WTC11 (cell line): ENCODE measurements at regions not wholly inside any gene's neighbourhood (a gene's known extent, or its start where the extent isn't known, plus 50 kb on each side); places are given as distances from the start of the nearest gene placed in this dataset.

Experiments used
- ATAC-seq: fragments of 200-7000 bp; cut with Tn5 transposase; 2 replicates; pipeline ENCODE4 v1.10.0; 2021; ENCODE audit warnings: mild to moderate bottlenecking, moderate library complexity
- CTCF ChIA-PET: fragments of 300-600 bp; sonication (Branson Sonifier 250); formaldehyde crosslinking; loops from one replicate; lab custom pipeline; 2021; ENCODE audit warnings: antibody characterized with exemption; lab: Charles Lee
- POLR2A ChIA-PET: fragments of 350-600 bp; sonication (Branson Sonifier 250); formaldehyde crosslinking; loops from one replicate; lab custom pipeline; 2021; ENCODE audit warnings: antibody characterized with exemption; lab: Charles Lee
- DNase-seq: peaks from one replicate; pipeline ENCODE4 v3.0.0; 2021; ENCODE audit warnings: low spot score
- H3K27ac Mint-ChIP-seq: 2 replicates; pipeline ENCODE4 v1.8.0; 2021; ENCODE audit warnings: mixed read lengths
- H3K27me3 Mint-ChIP-seq: 2 replicates; pipeline ENCODE4 v1.8.0; 2021; ENCODE audit warnings: low read depth, mild to moderate bottlenecking, moderate library complexity, mixed read lengths
- H3K36me3 Mint-ChIP-seq: 2 replicates; pipeline ENCODE4 v1.8.0; 2021; ENCODE audit warnings: mixed read lengths
- H3K4me1 Mint-ChIP-seq: 2 replicates; pipeline ENCODE4 v1.8.0; 2022; ENCODE audit warnings: mixed read lengths
- H3K4me3 Mint-ChIP-seq: 2 replicates; pipeline ENCODE4 v1.8.0; 2021; ENCODE audit warnings: mild to moderate bottlenecking, moderate library complexity, mixed read lengths
- H3K9me3 Mint-ChIP-seq: 2 replicates; pipeline ENCODE4 v1.8.0; 2021; ENCODE audit warnings: mixed read lengths
- AR ChIP-seq: fragments of 250-450 bp; sonication (Bioruptor Pico); IDR thresholded peaks from 2 replicates; pipeline ENCODE4 v1.9.0; 2021; ENCODE audit warnings: mild to moderate bottlenecking
- ATF3 ChIP-seq: sonication (generic); formaldehyde crosslinking; conservative IDR thresholded peaks from 2 replicates; pipeline ENCODE4 v1.8.1; 2022; ENCODE audit warnings: mild to moderate bottlenecking, missing genetic modification reagents
- CTCF ChIP-seq: fragments of 200-600 bp; IDR thresholded peaks from 2 replicates; pipeline ENCODE4 v1.8.0; 2022; ENCODE audit warnings: antibody characterized with exemption
- ERG ChIP-seq: fragments of 250-450 bp; sonication (Bioruptor Pico); IDR thresholded peaks from 2 replicates; pipeline ENCODE4 v1.8.0; 2021; ENCODE audit warnings: mild to moderate bottlenecking
- ESRRA ChIP-seq: sonication (generic); formaldehyde crosslinking; IDR thresholded peaks from 2 replicates; pipeline ENCODE4 v1.8.1; 2022; ENCODE audit warnings: mild to moderate bottlenecking, missing genetic modification reagents, borderline replicate concordance
- ETV6 ChIP-seq: sonication (generic); formaldehyde crosslinking; IDR thresholded peaks from 2 replicates; pipeline ENCODE4 v1.8.1; 2022; ENCODE audit warnings: mild to moderate bottlenecking, missing genetic modification reagents
- FOXJ3 ChIP-seq: sonication (generic); formaldehyde crosslinking; IDR thresholded peaks from 2 replicates; pipeline ENCODE4 v1.9.0; 2021; ENCODE audit warnings: missing genetic modification reagents, mild to moderate bottlenecking, borderline replicate concordance
- FOXP4 ChIP-seq: sonication (generic); formaldehyde crosslinking; IDR thresholded peaks from 2 replicates; pipeline ENCODE4 v1.8.0; 2022; ENCODE audit warnings: mild to moderate bottlenecking, missing genetic modification reagents
- GRHL2 ChIP-seq: fragments of 250-450 bp; sonication (Bioruptor Pico); IDR thresholded peaks from 2 replicates; pipeline ENCODE4 v1.8.0; 2022; ENCODE audit warnings: mild to moderate bottlenecking, moderate library complexity; ENCODE audit not compliant: insufficient replicate concordance, severe bottlenecking
- HMGA2 ChIP-seq: fragments of 250-450 bp; sonication (Bioruptor Pico); IDR thresholded peaks from 2 replicates; pipeline ENCODE4 v1.4.0; 2021; ENCODE audit warnings: mild to moderate bottlenecking, moderate library complexity
- IRF1 ChIP-seq: sonication (generic); formaldehyde crosslinking; IDR thresholded peaks from 2 replicates; pipeline ENCODE4 v1.8.0; 2023; ENCODE audit warnings: missing genetic modification reagents
- NFE2L1 ChIP-seq: sonication (generic); formaldehyde crosslinking; IDR thresholded peaks from 2 replicates; pipeline ENCODE4 v1.8.1; 2023; ENCODE audit warnings: missing genetic modification reagents
- NR3C1 ChIP-seq: sonication (generic); formaldehyde crosslinking; conservative IDR thresholded peaks from 2 replicates; pipeline ENCODE4 v1.8.1; 2023; ENCODE audit warnings: low read depth, mild to moderate bottlenecking, missing genetic modification reagents
- RELA ChIP-seq: sonication (generic); formaldehyde crosslinking; IDR thresholded peaks from 2 replicates; pipeline ENCODE4 v1.8.1; 2022; ENCODE audit warnings: missing genetic modification reagents, mild to moderate bottlenecking, borderline replicate concordance
- RORB ChIP-seq: fragments of 250-450 bp; sonication (Bioruptor Pico); IDR thresholded peaks from 2 replicates; pipeline ENCODE4 v1.9.0; 2021; ENCODE audit warnings: mild to moderate bottlenecking
- SOX15 ChIP-seq: fragments of 250-450 bp; sonication (Bioruptor Pico); IDR thresholded peaks from 2 replicates; pipeline ENCODE4 v1.9.0; 2021; ENCODE audit warnings: mild to moderate bottlenecking
- ZNF232 ChIP-seq: sonication (generic); formaldehyde crosslinking; IDR thresholded peaks from 2 replicates; pipeline ENCODE4 v1.8.0; 2022; ENCODE audit warnings: mild to moderate bottlenecking, missing genetic modification reagents
- ZNF317 ChIP-seq: sonication (generic); formaldehyde crosslinking; IDR thresholded peaks from 2 replicates; pipeline ENCODE4 v1.8.1; 2023; ENCODE audit warnings: low read depth, mild to moderate bottlenecking, moderate library complexity, missing genetic modification reagents, borderline replicate concordance
- ZNF425 ChIP-seq: fragments of 250-450 bp; sonication (Bioruptor Pico); conservative IDR thresholded peaks from 2 replicates; pipeline ENCODE4 v1.9.0; 2021; ENCODE audit warnings: mild to moderate bottlenecking
- ZNF671 ChIP-seq: fragments of 250-450 bp; sonication (Bioruptor Pico); IDR thresholded peaks from 2 replicates; pipeline ENCODE4 v1.8.0; 2021; ENCODE audit warnings: mild to moderate bottlenecking

- POLR2A ChIA-PET, result no interaction called here
- Mint-ChIP-seq H3K4me3 (no peak overlapping the region), H3K36me3 (no peaks in the 10 kb centered on the region), H3K27ac (no peak overlapping the region), H3K27me3 (no peaks in the 10 kb centered on the region; the same call in 1 of the 2 replicates), H3K9me3 (peaks cover 10% of the 10 kb centered on the region), H3K4me1 (peaks cover 8% of the 10 kb centered on the region; the same call in 1 of the 2 replicates)
- TF ChIP-seq FOXJ3 (CRISPR knock-in tag) (no peak), ZNF232 (no peak), GRHL2 (CRISPR knock-in tag) (no peak), HMGA2 (CRISPR knock-in tag) (no peak), ZNF671 (CRISPR knock-in tag) (no peak), NR3C1 (CRISPR knock-in tag) (no peak), FOXP4 (CRISPR knock-in tag) (no peak), ERG (CRISPR knock-in tag) (no peak), ATF3 (CRISPR knock-in tag) (no peak), ZNF425 (CRISPR knock-in tag) (no peak), CTCF (no peak), ZNF317 (CRISPR knock-in tag) (no peak), ESRRA (CRISPR knock-in tag) (no peak), NFE2L1 (CRISPR knock-in tag) (no peak), RELA (CRISPR knock-in tag) (no peak), ETV6 (CRISPR knock-in tag) (no peak), AR (CRISPR knock-in tag) (no peak), SOX15 (no peak), IRF1 (CRISPR knock-in tag) (no peak), RORB (CRISPR knock-in tag) (no peak)
- no peak for DNase-seq
- no peak for ATAC-seq
- CTCF ChIA-PET, result no interaction called here
These were observed 152.5 kb upstream of the WNT4 start for GRCh38 chr1:22295396-22295795.
